SK-N-SH (cell line): ENCODE measurements at regions not wholly inside any gene's neighbourhood (a gene's known extent, or its start where the extent isn't known, plus 50 kb on each side); places are given as distances from the start of the nearest gene placed in this dataset.

ENCODE experiments used
- CTCF ChIA-PET: fragments of 300-600, 350-600 bp; formaldehyde crosslinking; extraction: SDS; loops from one replicate; lab custom pipeline; 2021; lab: Yijun Ruan, JAX
- POLR2A ChIA-PET: fragments of 350-600 bp; sonication (Branson Sonifier 250); formaldehyde crosslinking; extraction: SDS; loops from one replicate; lab custom pipeline; 2020; ENCODE audit warnings: antibody characterized with exemption, inconsistent platforms; lab: Yijun Ruan, JAX
- DNase-seq: peaks from one replicate; pipeline ENCODE4 v3.0.0; 2012
- H2AFZ ChIP-seq: fragments of 200-600 bp; sonication (generic); 2 replicates; pipeline ENCODE4 v1.8.1; 2016; ENCODE audit warnings: antibody characterized with exemption, mild to moderate bottlenecking, low read depth
- H3F3A ChIP-seq: fragments of 200-600 bp; sonication (generic); replicated peaks from 2 replicates; pipeline ENCODE3; 2016; ENCODE audit warnings: antibody characterized with exemption, mild to moderate bottlenecking; ENCODE audit not compliant: insufficient read depth
- H3K27ac ChIP-seq, 2 experiments: fragments of 200-500 bp in 1 of 2; fragments of 200-600 bp in 1 of 2; sonication (Bioruptor generic) in 1 of 2; sonication (generic), shearing (Covaris generic) in 1 of 2; 2 replicates each; pipeline versions ENCODE4 v1.5.1 to v1.6.1; 2014 to 2016; ENCODE audit warnings: low read depth in 2 of 2, inconsistent platforms in 1 of 2, low read length in 1 of 2, mild to moderate bottlenecking in 1 of 2, mixed read lengths in 1 of 2
- H3K27me3 ChIP-seq: fragments of 200-600 bp; sonication (generic), shearing (Covaris generic); 2 replicates; pipeline ENCODE4 v1.6.1; 2016; ENCODE audit warnings: mixed run types; ENCODE audit not compliant: insufficient read depth
- H3K36me3 ChIP-seq, 2 experiments: fragments of 200-500 bp in 1 of 2; fragments of 200-600 bp in 1 of 2; sonication (Bioruptor generic) in 1 of 2; sonication (generic) in 1 of 2; replicated peaks in 1 of 2; 2 replicates each; pipeline versions ENCODE3 to v1.5.1; 2014 to 2016; ENCODE audit warnings: low read length in 1 of 2, mild to moderate bottlenecking in 1 of 2; ENCODE audit not compliant: insufficient read depth in 2 of 2, control insufficient read depth in 1 of 2
- H3K4me1 ChIP-seq, 2 experiments: fragments of 200-500 bp in 1 of 2; fragments of 200-600 bp in 1 of 2; sonication (Bioruptor generic) in 1 of 2; sonication (generic), shearing (Covaris generic) in 1 of 2; 2 replicates each; pipeline versions ENCODE4 v1.5.1 to v1.6.1; 2014 to 2016; ENCODE audit warnings: low read depth in 1 of 2, low read length in 1 of 2, mixed run types in 1 of 2; ENCODE audit not compliant: insufficient read depth in 2 of 2, control insufficient read depth in 1 of 2
- H3K4me2 ChIP-seq: fragments of 200-600 bp; sonication (generic), shearing (Covaris generic); 2 replicates; pipeline ENCODE4 v1.6.1; 2017; ENCODE audit warnings: mixed run types
- H3K4me3 ChIP-seq, 2 experiments: fragments of 200-500 bp in 1 of 2; fragments of 200-600 bp in 1 of 2; sonication (Bioruptor generic) in 1 of 2; sonication (generic), shearing (Covaris generic) in 1 of 2; 2 replicates each; pipeline versions ENCODE4 v1.5.1 to v1.8.1; 2014 to 2016; ENCODE audit warnings: low read depth in 2 of 2, inconsistent platforms in 1 of 2, low read length in 1 of 2, mild to moderate bottlenecking in 1 of 2, mixed read lengths in 1 of 2, moderate library complexity in 1 of 2
- H3K79me2 ChIP-seq: fragments of 200-600 bp; sonication (generic); 2 replicates; pipeline ENCODE4 v1.8.1; 2017; ENCODE audit warnings: mild to moderate bottlenecking; ENCODE audit not compliant: insufficient read depth
- H3K9ac ChIP-seq: fragments of 200-600 bp; sonication (generic); 2 replicates; pipeline ENCODE4 v1.6.1; 2017; ENCODE audit warnings: mixed run types
- H3K9me2 ChIP-seq: fragments of 200-600 bp; sonication (generic); 2 replicates; pipeline ENCODE4 v1.6.1; 2017; ENCODE audit warnings: mixed run types
- H3K9me3 ChIP-seq: fragments of 200-600 bp; sonication (generic); 2 replicates; pipeline ENCODE4 v1.6.1; 2017; ENCODE audit warnings: mixed run types, mild to moderate bottlenecking, moderate library complexity
- H4K20me1 ChIP-seq: fragments of 200-600 bp; sonication (generic); 2 replicates; pipeline ENCODE4 v1.6.1; 2017; ENCODE audit warnings: mild to moderate bottlenecking, mixed run types; ENCODE audit not compliant: insufficient read depth
- CTCF ChIP-seq: fragments of 200-600 bp; sonication (generic); IDR thresholded peaks from 2 replicates; pipeline ENCODE4 v1.6.1; 2017; ENCODE audit warnings: antibody characterized with exemption, mild to moderate bottlenecking, moderate library complexity
- ELF1 ChIP-seq: IDR thresholded peaks from 2 replicates; pipeline ENCODE4 v1.4.0; 2012
- EP300 ChIP-seq, 2 experiments: IDR thresholded peaks; 2 replicates each; pipeline versions ENCODE4 v1.4.0 to v1.6.1; 2012; ENCODE audit warnings: borderline replicate concordance in 1 of 2, low read depth in 1 of 2, low read length in 1 of 2
- EZH2phosphoT487 ChIP-seq: fragments of 200-600 bp; sonication (generic); IDR thresholded peaks from 2 replicates; pipeline ENCODE4 v1.6.1; 2017; ENCODE audit warnings: low read depth, mixed run types, mild to moderate bottlenecking, antibody characterized with exemption, moderate library complexity, borderline replicate concordance
- FOXJ3 ChIP-seq: sonication (generic); formaldehyde crosslinking; IDR thresholded peaks from 2 replicates; pipeline ENCODE4 v1.5.1; 2020; ENCODE audit warnings: mild to moderate bottlenecking, missing genetic modification reagents
- FOXM1 ChIP-seq: IDR thresholded peaks from 2 replicates; pipeline ENCODE4 v1.4.0; 2012; ENCODE audit warnings: low read depth, mild to moderate bottlenecking
- GATA2 ChIP-seq: sonication (generic); formaldehyde crosslinking; IDR thresholded peaks from 2 replicates; pipeline ENCODE4 v1.5.0; 2020; ENCODE audit warnings: mild to moderate bottlenecking, missing genetic modification reagents
- JUND ChIP-seq: IDR thresholded peaks from 2 replicates; pipeline ENCODE4 v1.4.0; 2012
- MEF2A ChIP-seq: IDR thresholded peaks from 2 replicates; pipeline ENCODE4 v1.4.0; 2012; ENCODE audit warnings: low read depth, borderline replicate concordance
- MXI1 ChIP-seq: IDR thresholded peaks from 2 replicates; pipeline ENCODE4 v1.6.1; 2012; ENCODE audit warnings: mild to moderate bottlenecking, low read depth, low read length, improper control_type of control experiment
- NRF1 ChIP-seq: IDR thresholded peaks from 2 replicates; pipeline ENCODE4 v1.6.1; 2012; ENCODE audit warnings: low read depth, mild to moderate bottlenecking, low read length
- PBX3 ChIP-seq: IDR thresholded peaks from 2 replicates; pipeline ENCODE4; 2012
- REST ChIP-seq: IDR thresholded peaks from 2 replicates; pipeline ENCODE4 v1.6.1; 2012; ENCODE audit warnings: mild to moderate bottlenecking, low read depth, low read length, moderate library complexity
- TAF1 ChIP-seq: IDR thresholded peaks from 2 replicates; pipeline ENCODE4 v1.6.1; 2012; ENCODE audit warnings: low read depth, mild to moderate bottlenecking, low read length, moderate library complexity, borderline replicate concordance
- TEAD4 ChIP-seq: IDR thresholded peaks from 2 replicates; pipeline ENCODE4 v1.4.0; 2012; ENCODE audit warnings: mild to moderate bottlenecking, borderline replicate concordance; ENCODE audit not compliant: insufficient read depth
- USF2 ChIP-seq: fragments of 150-350 bp; IDR thresholded peaks from 2 replicates; pipeline ENCODE4 v1.6.1; 2017; ENCODE audit warnings: antibody characterized with exemption, low read length, low read depth, borderline replicate concordance
- YY1 ChIP-seq: IDR thresholded peaks from 2 replicates; pipeline ENCODE4 v1.4.0; 2012; ENCODE audit warnings: low read depth, mild to moderate bottlenecking
- WGBS: methylation state at CpG from one replicate; pipeline ENCODE4 v1.1.6; 2017; ENCODE audit warnings: low lambda C conversion rate; 5-methylcytosine and 5-hydroxymethylcytosine counted together

- Histone ChIP-seq H3K9ac (no peak overlapping the region), H3K27ac (no peak overlapping the region), H3K27me3 (no peaks in the 10 kb centered on the region), H4K20me1 (no peaks in the 10 kb centered on the region), H3K4me1 (no peaks in the 10 kb centered on the region), H3K9me3 (no peaks in the 10 kb centered on the region), H2AFZ (no peak overlapping the region), H3K36me3 (no peaks in the 10 kb centered on the region), H3K9me2 (no peaks in the 10 kb centered on the region), H3K4me2 (no peak overlapping the region), H3K4me3 (no peak overlapping the region), H3F3A (no peaks in the 10 kb centered on the region), H3K79me2 (no peaks in the 10 kb centered on the region)
- 3% methylated on average over 2 of the region's 2 CpGs for WGBS
- ChIA-PET POLR2A (no interaction called here), CTCF (no interaction called here)
- DNase-seq, result no peak
- no peak for TF ChIP-seq EP300 (IDR thresholded peaks at IDR 0.05; ENCODE audit: borderline replicate concordance in 1 of 2, low read depth in 1 of 2, low read length in 1 of 2)
- TF ChIP-seq USF2, result no peak
- no peak for TF ChIP-seq GATA2 (CRISPR knock-in tag)
- no peak for TF ChIP-seq YY1
- no peak for TF ChIP-seq MEF2A
- TF ChIP-seq JUND, result no peak
- TF ChIP-seq FOXM1, result no peak
- no peak for TF ChIP-seq TAF1
- TF ChIP-seq PBX3, result no peak
- TF ChIP-seq TEAD4, result no peak
- no peak for TF ChIP-seq CTCF
- no peak for TF ChIP-seq EZH2phosphoT487
- TF ChIP-seq MXI1, result no peak
- no peak for TF ChIP-seq REST
- no peak for TF ChIP-seq ELF1
- no peak for TF ChIP-seq NRF1
- TF ChIP-seq FOXJ3 (CRISPR knock-in tag), result no peak
These were observed 617.0 kb upstream of the TMEM132C start for GRCh38 chr12:127649961-127650360.
